ENCODE measurements at regions not wholly inside any gene's neighbourhood (a gene's known extent, or its start where the extent isn't known, plus 50 kb on each side); places are given as distances from the start of the nearest gene placed in this dataset.
A peak's percentile ranks its signal among the peaks of the same experiment; 100 is the strongest.

GRCh38 chr4:27267970-27268355 lies 407.3 kb downstream of the STIM2 start:
- DNase-seq (ENCODE audit: low spot score): no peak

DNA sequence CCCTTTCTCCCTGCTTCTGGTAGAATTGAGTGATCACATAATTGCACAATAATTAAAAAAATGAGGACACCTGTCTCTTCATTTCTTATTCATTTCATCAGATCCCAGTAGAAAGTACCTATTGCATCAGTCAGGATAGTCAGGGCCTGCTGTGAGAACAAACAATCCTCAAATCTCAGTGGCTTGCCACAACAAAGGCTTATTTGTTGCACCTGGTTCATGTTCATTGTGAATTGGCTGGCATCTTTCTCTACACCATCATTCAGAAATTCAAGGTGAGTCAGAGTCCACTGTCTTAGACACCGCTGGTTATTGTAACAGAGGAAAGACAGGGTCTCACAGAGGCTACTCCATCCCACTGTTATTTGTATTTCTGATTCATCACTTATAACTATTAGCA lies 409.8 kb downstream of the STIM2 start:
- DNase-seq (ENCODE audit: low spot score): no peak

- DNase-seq (ENCODE audit: low spot score): no peak
These were observed 410.9 kb downstream of the STIM2 start for GRCh38 chr4:27271555-27271954.

GRCh38 chr4:27272217-27272616 lies 411.6 kb downstream of the STIM2 start:
- DNase-seq (ENCODE audit: low spot score): no peak

GRCh38 chr4:27276307-27277073 lies 415.8 kb downstream of the STIM2 start:
- DNase-seq (ENCODE audit: low spot score): no peak

- DNase-seq (ENCODE audit: low spot score): no peak
These were observed 418.2 kb downstream of the STIM2 start for GRCh38 chr4:27278615-27279375.

DNA sequence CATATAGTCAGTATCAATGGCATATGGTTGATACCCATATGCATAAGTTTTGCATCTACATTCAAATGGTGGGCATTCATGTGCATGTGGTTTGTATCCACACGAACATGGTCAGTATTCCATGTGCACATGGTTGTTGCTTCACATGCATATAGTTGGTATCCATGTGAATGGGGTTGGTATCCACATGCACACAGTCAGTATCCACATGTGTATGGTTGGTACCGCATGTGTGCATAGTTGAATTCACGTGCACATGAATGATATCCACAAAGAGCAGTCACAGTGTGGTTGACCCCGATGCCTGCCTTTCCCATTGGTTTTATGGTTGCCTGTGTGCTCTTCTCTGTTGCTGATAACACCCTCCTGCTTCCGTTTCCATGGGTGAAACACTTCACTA lies 427.9 kb downstream of the STIM2 start:
- no peak for DNase-seq (ENCODE audit: low spot score)

DNA sequence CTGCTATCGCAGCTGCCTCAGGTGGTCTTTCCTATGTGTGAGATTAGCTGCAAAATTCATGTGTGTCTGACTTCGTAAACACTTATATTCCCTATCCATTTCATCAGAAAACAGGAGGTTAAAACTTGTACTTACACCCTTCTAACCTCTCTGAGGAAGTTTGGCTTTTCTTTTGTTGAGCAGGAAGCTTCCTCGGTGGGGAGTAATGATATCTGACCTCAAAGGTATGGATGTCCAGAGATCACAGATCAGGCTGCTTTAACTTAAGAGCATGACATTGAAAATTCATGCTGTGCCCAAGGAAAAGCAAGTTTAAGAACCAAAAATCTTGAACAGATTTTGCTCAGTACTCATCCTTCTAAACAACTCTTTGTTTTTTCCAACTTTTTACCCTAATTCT lies 429.1 kb downstream of the STIM2 start:
- DNase-seq (ENCODE audit: low spot score): no peak

DNA sequence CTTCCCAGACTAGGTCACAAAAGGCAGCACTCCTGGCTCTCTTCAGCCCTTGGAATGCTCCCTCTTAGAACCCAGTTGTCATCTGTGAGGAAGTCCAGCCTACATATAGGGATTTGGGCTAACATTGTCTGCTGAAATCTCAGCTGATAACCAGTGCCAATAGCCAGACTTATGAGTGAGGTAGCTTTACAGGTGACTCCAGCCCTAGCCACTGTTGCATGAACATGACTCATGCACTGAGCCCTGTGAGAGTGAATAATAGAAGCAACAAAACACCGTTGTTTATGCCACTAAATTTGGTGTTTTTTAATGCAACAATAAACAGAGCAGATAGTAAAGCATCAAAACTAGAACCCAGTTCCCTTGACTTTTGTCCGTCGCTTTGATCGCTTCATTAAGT lies 433.2 kb downstream of the STIM2 start:
- DNase-seq (ENCODE audit: low spot score): no peak

GRCh38 chr4:27304751-27305150 lies 444.1 kb downstream of the STIM2 start:
- no peak for DNase-seq (ENCODE audit: low spot score)

DNA sequence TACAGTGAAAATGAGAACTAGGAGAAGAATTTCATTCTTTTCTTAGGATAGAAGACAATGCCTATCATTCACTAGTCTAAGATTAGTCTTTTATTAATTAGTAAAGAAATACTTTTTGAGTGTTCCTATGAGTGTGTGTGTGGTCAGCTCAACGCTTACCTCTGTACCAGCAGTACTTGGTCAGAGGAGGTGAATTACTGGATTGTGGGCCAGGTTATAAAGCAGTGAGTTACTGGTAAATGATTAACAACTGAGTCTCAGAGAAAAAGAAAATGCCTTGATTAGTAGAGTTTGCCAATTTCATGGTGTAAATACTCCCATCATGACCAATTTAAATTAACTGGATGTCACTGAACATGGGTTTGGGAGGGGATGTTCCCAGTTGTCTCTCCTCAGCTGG lies 444.6 kb downstream of the STIM2 start:
- DNase-seq (ENCODE audit: low spot score): no peak

DNA sequence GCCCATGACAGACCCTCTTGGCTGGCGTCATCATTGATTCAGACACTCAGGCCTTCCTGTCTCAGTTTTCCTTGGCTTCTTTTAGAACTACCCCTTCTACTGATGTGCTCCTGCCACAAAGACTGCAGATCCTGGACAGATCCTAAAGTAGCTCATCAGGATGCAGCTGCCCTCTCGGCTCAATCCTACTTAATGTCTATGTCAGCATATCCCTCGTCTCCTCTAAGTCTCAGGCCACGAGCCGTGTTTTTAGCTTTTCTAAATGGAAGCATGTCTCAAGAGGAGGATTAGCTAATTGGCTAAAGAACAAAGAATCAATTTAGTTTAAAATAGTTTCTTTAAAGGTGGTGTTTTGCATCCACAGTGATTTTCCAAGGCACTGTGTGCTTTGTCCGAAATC lies 447.7 kb downstream of the STIM2 start:
- no peak for DNase-seq (ENCODE audit: low spot score)

GRCh38 chr4:27315625-27316024 lies 455.0 kb downstream of the STIM2 start:
- no peak for DNase-seq (ENCODE audit: low spot score)

DNA sequence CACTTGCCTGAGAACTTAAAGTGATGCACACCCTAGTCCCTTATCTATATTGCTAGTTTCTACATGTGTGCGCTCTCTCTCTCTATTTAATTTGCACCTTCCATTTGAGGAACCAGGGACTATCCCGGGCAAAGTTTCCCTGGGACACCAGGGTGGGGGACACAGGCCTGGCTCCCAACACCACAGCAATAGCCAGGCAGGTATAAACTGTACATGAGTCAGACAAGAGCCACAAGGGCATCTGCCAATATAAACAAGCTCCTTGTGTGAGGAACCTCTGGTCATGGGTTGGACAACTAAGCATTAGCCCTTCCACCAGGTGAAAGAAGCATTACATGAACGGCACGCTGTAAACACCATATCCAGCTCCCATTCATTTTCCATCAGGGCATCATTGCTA lies 455.5 kb downstream of the STIM2 start:
- no peak for DNase-seq (ENCODE audit: low spot score)

DNA sequence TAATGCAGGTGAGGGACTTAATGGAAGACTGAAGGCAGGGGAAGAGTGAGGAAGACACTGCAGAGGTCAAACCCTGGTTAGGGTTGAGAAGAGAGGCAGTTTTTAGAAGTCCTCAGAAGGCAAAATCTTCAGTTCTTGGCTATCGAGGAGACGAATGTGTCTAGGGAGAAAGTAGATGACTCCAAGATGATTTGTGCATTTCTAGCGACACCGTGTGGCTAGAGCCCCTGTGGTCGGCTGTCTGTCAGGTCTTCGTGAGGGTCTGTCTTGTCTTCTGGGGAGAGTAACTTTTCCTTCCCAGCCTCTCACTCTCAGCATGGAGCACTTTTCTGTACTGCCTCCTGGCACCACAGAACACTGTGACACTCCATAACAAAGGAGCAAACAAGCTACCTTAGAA lies 458.1 kb downstream of the STIM2 start:
- peak; percentile 27 for DNase-seq (ENCODE audit: low spot score)

GRCh38 chr4:27326991-27327390 lies 466.4 kb downstream of the STIM2 start:
- no peak for DNase-seq (ENCODE audit: low spot score)

- DNase-seq (ENCODE audit: low spot score): no peak
These were observed 467.0 kb downstream of the STIM2 start for GRCh38 chr4:27327421-27328181.

- no peak for DNase-seq (ENCODE audit: low spot score)
These were observed 477.9 kb downstream of the STIM2 start for GRCh38 chr4:27338530-27338929.

- DNase-seq (ENCODE audit: low spot score): no peak
These were observed 482.8 kb downstream of the STIM2 start for GRCh38 chr4:27343411-27343810.

GRCh38 chr4:27350161-27350560 lies 489.5 kb downstream of the STIM2 start:
- no peak for DNase-seq (ENCODE audit: low spot score)

GRCh38 chr4:27357283-27357682 lies 496.6 kb downstream of the STIM2 start:
- no peak for DNase-seq (ENCODE audit: low spot score)

GRCh38 chr4:27358269-27358668 lies 497.6 kb downstream of the STIM2 start:
- no peak for DNase-seq (ENCODE audit: low spot score)

DNA sequence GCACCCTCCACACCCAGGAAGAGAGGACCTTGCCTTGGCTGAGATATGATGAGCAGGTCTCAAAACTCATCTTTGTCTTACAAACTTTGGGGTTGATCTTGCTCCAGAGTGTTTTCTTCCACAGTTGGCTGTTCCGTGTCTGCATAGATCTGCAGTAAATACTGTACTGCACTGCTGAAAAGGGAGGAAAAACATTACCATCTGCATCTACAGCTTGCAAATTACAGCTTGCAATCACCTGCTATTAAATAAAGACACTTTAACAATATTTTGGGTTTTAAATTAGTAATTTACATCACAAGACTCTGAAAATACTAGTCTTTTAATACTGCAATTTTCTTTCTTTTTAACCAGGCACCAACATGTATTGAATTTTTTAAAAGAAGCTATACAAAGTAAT lies 499.5 kb downstream of the STIM2 start:
- DNase-seq (ENCODE audit: low spot score): no peak
